Heart left ventricle (tissue), 13 donors: ENCODE measurements at regions not wholly inside any gene's neighbourhood (a gene's known extent, or its start where the extent isn't known, plus 50 kb on each side); places are given as distances from the start of the nearest gene placed in this dataset.

Experiments used
- POLR2A ChIP-seq, 2 donors: fragments of 450-650 bp; IDR thresholded peaks; one replicate each; pipeline ENCODE4 v1.6.1; 2017; ENCODE audit warnings: antibody characterized with exemption in 2 of 2, mild to moderate bottlenecking in 2 of 2, moderate library complexity in 2 of 2
- TF ChIP-seq, protein P1 (sequence below), 12 donors: fragments of 200-600 bp; sonication (generic) in 4 of 12; IDR thresholded peaks; one replicate each; pipeline versions ENCODE4 v1.5.0 to v1.8.0; 2018 to 2022; ENCODE audit warnings: antibody characterized with exemption in 12 of 12, mild to moderate bottlenecking in 5 of 12
- donor health status: ischemic (EF 13 %, LVEDD 7.1; RV severe dilation, severe dysfunction).
- donor health status: DM: no; HTN: yes; CAD: no.
- donor health status: DM: no; HTN: no; CAD: no.
- donor health status: ischemic (EF 25% LVEDD 6.9; RV normal size, moderate dysfunction).
- donor health status: ischemic (EF 25% LVEDD 5.7; RV mildly dilated, moderate dysfunction).
- donor health status: ischemic (EF 35%, LVEDD 5.7; RV mildly dilated, moderate dysfunction).
- donor health status: nonischemic (EF 11% LVEDD 7.7; RV severe dilation, severe dysfunction).
- donor health status: DM: yes; HTN: yes; CAD: no.
- donor health status: PGD.
- donor health status: ischemic (EF 29% LVEDD 5.4; RV normal size, mild dysfunction).
- donor health status: nonischemic (EF 23%, LVEDD 6.1; RV moderate dilation, normal function).

DNA sequence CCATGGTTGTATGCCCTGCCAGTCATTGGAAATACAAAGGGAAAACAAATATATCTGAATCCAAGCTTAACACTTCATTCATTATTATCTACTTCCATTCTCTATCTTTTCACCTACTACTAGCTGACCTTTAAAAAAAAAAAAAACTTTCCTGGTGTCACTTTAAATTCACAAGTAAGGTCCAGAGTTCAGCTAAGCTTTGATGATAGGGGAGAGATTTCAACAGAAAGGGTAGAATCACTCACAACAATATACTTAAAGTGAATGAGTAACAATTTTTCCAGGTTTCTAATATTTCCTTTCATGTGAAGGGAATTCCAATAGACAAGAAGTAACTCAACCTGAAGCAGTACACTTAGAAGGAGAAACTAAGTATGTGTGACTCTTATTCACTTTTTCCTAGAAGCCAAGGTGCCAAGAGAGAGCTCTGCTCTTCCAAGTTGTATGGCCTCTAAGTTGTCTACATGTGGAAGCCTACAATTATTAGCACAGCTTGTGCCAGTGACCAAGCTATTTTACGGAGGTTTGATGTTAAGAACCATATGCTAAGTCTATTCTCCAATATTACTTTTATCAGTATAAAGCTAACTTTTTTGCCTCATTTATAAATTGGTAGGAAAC lies 371.7 kb downstream of the TENT5A start:
- TF ChIP-seq, protein P1, sequence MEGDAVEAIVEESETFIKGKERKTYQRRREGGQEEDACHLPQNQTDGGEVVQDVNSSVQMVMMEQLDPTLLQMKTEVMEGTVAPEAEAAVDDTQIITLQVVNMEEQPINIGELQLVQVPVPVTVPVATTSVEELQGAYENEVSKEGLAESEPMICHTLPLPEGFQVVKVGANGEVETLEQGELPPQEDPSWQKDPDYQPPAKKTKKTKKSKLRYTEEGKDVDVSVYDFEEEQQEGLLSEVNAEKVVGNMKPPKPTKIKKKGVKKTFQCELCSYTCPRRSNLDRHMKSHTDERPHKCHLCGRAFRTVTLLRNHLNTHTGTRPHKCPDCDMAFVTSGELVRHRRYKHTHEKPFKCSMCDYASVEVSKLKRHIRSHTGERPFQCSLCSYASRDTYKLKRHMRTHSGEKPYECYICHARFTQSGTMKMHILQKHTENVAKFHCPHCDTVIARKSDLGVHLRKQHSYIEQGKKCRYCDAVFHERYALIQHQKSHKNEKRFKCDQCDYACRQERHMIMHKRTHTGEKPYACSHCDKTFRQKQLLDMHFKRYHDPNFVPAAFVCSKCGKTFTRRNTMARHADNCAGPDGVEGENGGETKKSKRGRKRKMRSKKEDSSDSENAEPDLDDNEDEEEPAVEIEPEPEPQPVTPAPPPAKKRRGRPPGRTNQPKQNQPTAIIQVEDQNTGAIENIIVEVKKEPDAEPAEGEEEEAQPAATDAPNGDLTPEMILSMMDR (IDR thresholded peaks at IDR 0.05): no peak
- TF ChIP-seq POLR2A (IDR thresholded peaks at IDR 0.05): no peak
